ENCODE measurements at regions not wholly inside any gene's neighbourhood (a gene's known extent, or its start where the extent isn't known, plus 50 kb on each side); places are given as distances from the start of the nearest gene placed in this dataset.
"Not testable (repeated sequence)": the region's sequence is repeated elsewhere in the genome, so short reads cannot be mapped to it uniquely, and the experiment has no call there.

DNA sequence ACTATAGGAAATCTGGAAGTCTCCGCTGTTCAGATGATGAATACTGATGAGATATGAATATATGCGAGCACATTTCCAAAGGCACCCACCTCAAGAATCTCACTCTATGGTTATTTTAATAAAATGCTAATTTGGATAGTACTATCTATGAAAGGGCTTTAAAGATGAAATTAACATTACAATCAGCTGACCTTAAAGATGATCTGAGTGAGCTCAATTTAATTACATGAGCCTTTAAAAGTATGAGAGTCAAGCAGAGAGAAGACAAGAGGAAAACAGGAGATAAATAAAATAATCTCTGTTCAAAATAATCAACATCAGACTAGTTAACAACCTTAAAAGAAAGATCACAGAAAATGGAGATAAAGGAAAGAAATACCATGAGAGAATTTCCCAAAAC lies 474.1 kb upstream of the TUSC1 start:
- Histone ChIP-seq H3K4me3 (ENCODE audit: low read depth, low read length) (no peak overlapping the region), H3K4me1 (ENCODE audit: insufficient read depth) (no peaks in the 10 kb centered on the region)
- 90% methylated on average over 2 of the region's 2 CpGs for WGBS

GRCh38 chr9:26148128-26148527 lies 469.9 kb upstream of the TUSC1 start:
- WGBS: 80% methylated on average over 2 of the region's 2 CpGs
- no peak for DNase-seq (ENCODE audit: extremely low spot score)
- no peaks in the 10 kb centered on the region for H3K36me3 ChIP-seq (ENCODE audit: insufficient read depth)

More for the DNA sequence above, 474.1 kb upstream of the TUSC1 start:
- DNase-seq (ENCODE audit: extremely low spot score): no peak
- no peaks in the 10 kb centered on the region for H3K36me3 ChIP-seq (ENCODE audit: insufficient read depth)
- no peak overlapping the region for H3K27ac ChIP-seq (ENCODE audit: low read depth)

GRCh38 chr9:26145938-26146337 lies 467.7 kb upstream of the TUSC1 start:
- no peak for DNase-seq (ENCODE audit: extremely low spot score)
- 95% methylated on average over 10 of the region's 10 CpGs for WGBS

More at GRCh38 chr9:26148128-26148527, 469.9 kb upstream of the TUSC1 start:
- Histone ChIP-seq H3K27ac (ENCODE audit: low read depth) (no peak overlapping the region), H3K4me1 (ENCODE audit: insufficient read depth) (no peaks in the 10 kb centered on the region), H3K4me3 (ENCODE audit: low read depth, low read length) (no peak overlapping the region)

DNA sequence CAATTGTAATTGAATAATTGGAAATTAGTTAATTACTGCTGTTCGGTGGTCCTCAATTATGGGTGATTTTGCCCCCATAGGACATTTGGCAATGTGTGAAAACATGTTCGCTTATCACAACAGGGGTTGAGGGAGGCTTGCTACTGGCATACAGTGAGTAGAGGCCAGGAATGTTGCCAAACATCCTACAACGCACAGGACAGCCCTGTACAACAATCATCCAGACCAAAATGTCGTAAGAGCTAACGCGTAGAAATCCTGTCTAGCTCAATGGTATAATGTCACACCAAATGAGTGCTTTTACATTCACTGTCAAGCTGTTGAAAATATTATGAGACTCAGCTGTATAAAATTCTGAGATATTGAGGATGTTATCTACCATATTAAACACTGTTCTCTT lies 464.4 kb upstream of the TUSC1 start:
- Histone ChIP-seq H3K27ac (ENCODE audit: low read depth) (no peak overlapping the region), H3K4me1 (ENCODE audit: insufficient read depth) (no peaks in the 10 kb centered on the region), H3K4me3 (ENCODE audit: low read depth, low read length) (no peak overlapping the region), H3K36me3 (ENCODE audit: insufficient read depth) (no peaks in the 10 kb centered on the region)
- DNase-seq (ENCODE audit: extremely low spot score): no peak
- WGBS: 66% methylated on average over 6 of the region's 6 CpGs

More at GRCh38 chr9:26145938-26146337, 467.7 kb upstream of the TUSC1 start:
- no peaks in the 10 kb centered on the region for H3K36me3 ChIP-seq (ENCODE audit: insufficient read depth)
- H3K4me3 ChIP-seq (ENCODE audit: low read depth, low read length): no peak overlapping the region
- H3K4me1 ChIP-seq (ENCODE audit: insufficient read depth): no peaks in the 10 kb centered on the region
- no peak overlapping the region for H3K27ac ChIP-seq (ENCODE audit: low read depth)

DNA sequence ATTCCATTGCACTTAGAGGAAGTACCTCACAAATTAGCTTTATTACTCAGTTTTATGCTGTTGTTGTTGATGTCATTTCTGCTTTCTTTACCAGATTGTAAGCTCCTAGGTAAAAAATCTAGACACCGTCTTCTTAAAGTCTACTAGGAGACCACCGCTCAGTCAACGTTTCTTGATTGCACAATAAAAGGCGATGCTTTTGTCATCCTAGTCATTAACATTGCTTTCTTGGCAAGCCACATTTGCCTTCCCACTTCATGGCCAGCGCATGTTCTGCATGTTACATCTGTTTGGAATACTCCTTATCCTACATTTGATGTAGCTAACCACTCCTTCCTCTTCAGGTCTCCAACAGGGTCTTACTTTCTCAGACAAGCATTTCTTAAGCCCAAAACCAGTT lies 464.0 kb upstream of the TUSC1 start:
- H3K4me1 ChIP-seq (ENCODE audit: insufficient read depth): no peaks in the 10 kb centered on the region
- WGBS: 89% methylated on average over 5 of the region's 5 CpGs
- no peaks in the 10 kb centered on the region for H3K36me3 ChIP-seq (ENCODE audit: insufficient read depth)
- H3K4me3 ChIP-seq (ENCODE audit: low read depth, low read length): no peak overlapping the region
- DNase-seq (ENCODE audit: extremely low spot score): no peak
- H3K27ac ChIP-seq (ENCODE audit: low read depth): no peak overlapping the region

- Histone ChIP-seq H3K4me1 (ENCODE audit: insufficient read depth) (no peaks in the 10 kb centered on the region), H3K36me3 (ENCODE audit: insufficient read depth) (no peaks in the 10 kb centered on the region), H3K4me3 (ENCODE audit: low read depth, low read length) (no peak overlapping the region), H3K27ac (ENCODE audit: low read depth) (no peak overlapping the region)
- 84% methylated on average over 1 of the region's 1 CpG for WGBS
- DNase-seq (ENCODE audit: extremely low spot score): no peak
Observed at GRCh38 chr9:26133537-26133936, 455.3 kb upstream of the TUSC1 start.

DNA sequence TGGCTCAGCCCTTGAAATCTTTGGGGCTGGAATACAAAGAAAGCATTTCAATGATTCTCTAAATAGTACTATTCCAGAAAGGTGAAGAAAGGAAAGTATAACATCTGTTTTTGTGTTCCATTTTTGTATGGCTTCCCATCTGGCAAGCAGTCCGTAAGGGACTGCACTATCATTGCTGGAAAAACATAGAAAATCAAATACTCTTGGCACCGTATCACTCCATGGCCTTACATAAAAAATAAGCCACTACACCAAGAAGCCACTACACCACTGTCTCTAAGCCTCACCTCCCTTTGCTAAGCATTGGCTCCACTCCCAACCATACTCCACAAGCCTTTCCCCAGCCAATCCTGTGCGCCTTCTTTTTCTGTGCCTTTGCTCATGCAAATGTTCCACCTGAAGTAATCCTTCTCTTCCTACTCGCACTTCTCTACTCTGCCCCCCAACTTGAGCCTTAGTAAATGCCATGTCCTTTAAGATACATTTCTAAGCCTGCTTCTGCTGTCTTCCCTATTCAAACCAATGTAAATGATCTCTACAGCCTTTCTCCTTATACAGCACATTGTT lies 454.6 kb upstream of the TUSC1 start:
- Histone ChIP-seq H3K36me3 (ENCODE audit: insufficient read depth) (no peaks in the 10 kb centered on the region), H3K4me1 (ENCODE audit: insufficient read depth) (no peaks in the 10 kb centered on the region), H3K27ac (ENCODE audit: low read depth) (no peak overlapping the region), H3K4me3 (ENCODE audit: low read depth, low read length) (no peak overlapping the region)
- 78% methylated on average over 4 of the region's 4 CpGs for WGBS
- DNase-seq (ENCODE audit: extremely low spot score): no peak

GRCh38 chr9:26131886-26132285 lies 453.6 kb upstream of the TUSC1 start:
- Histone ChIP-seq H3K27ac (ENCODE audit: low read depth) (no peak overlapping the region), H3K36me3 (ENCODE audit: insufficient read depth) (no peaks in the 10 kb centered on the region), H3K4me1 (ENCODE audit: insufficient read depth) (no peaks in the 10 kb centered on the region), H3K4me3 (ENCODE audit: low read depth, low read length) (no peak overlapping the region)
- WGBS: 92% methylated on average over 1 of the region's 1 CpG
- no peak for DNase-seq (ENCODE audit: extremely low spot score)

DNA sequence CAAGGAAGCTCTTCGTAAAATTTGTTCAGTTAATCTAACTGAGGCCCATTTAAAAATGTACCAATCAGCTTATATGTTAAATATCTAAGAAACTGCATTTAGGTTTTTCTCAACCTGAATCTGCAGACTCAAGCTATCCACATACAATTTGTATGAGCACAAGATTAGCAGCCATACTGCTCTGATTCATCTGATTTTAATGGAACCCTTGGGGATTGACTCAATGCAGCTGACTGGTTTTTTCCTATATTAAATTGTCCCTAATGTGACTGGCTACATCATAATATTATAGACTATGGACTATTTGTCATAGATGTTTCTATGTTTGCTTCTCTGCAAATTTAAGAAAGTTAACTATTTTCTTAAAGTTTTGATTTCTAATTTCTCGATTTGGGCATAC lies 451.0 kb upstream of the TUSC1 start:
- H3K27ac ChIP-seq (ENCODE audit: low read depth): no peak overlapping the region
- DNase-seq (ENCODE audit: extremely low spot score): no peak
- no peaks in the 10 kb centered on the region for H3K4me1 ChIP-seq (ENCODE audit: insufficient read depth)
- WGBS: 88% methylated on average over 2 of the region's 2 CpGs
- no peaks in the 10 kb centered on the region for H3K36me3 ChIP-seq (ENCODE audit: insufficient read depth)
- H3K4me3 ChIP-seq (ENCODE audit: low read depth, low read length): no peak overlapping the region

DNA sequence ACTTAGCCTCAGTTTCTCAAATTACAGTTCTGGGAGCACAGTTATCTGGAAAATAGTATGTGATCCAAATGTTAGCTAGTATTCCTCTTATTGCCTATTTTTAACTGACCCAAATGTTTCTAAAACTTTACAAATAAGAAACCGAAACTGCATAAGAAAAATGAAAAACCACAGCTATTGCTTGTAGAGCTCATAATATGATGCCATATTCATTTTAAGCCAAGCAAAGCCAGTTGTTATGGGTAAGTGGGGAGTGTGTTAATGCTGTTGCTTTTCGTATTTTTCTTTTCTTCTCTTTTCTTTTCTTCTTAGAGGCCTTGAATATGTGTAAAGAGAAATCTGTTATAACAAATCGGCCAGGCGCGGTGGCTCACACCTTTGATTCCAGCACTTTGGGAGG lies 447.4 kb upstream of the TUSC1 start:
- no peak overlapping the region for H3K27ac ChIP-seq (ENCODE audit: low read depth)
- no peaks in the 10 kb centered on the region for H3K4me1 ChIP-seq (ENCODE audit: insufficient read depth)
- 95% methylated on average over 5 of the region's 5 CpGs for WGBS
- no peaks in the 10 kb centered on the region for H3K36me3 ChIP-seq (ENCODE audit: insufficient read depth)
- no peak for DNase-seq (ENCODE audit: extremely low spot score)
- H3K4me3 ChIP-seq (ENCODE audit: low read depth, low read length): no peak overlapping the region

- WGBS: 69% methylated on average over 2 of the region's 2 CpGs
- not testable (repeated sequence) for H3K36me3 ChIP-seq (ENCODE audit: insufficient read depth); H3K4me3 ChIP-seq (ENCODE audit: low read depth, low read length); DNase-seq (ENCODE audit: extremely low spot score); H3K27ac ChIP-seq (ENCODE audit: low read depth); H3K4me1 ChIP-seq (ENCODE audit: insufficient read depth)
Observed at GRCh38 chr9:26116085-26116484, 437.8 kb upstream of the TUSC1 start.

DNA sequence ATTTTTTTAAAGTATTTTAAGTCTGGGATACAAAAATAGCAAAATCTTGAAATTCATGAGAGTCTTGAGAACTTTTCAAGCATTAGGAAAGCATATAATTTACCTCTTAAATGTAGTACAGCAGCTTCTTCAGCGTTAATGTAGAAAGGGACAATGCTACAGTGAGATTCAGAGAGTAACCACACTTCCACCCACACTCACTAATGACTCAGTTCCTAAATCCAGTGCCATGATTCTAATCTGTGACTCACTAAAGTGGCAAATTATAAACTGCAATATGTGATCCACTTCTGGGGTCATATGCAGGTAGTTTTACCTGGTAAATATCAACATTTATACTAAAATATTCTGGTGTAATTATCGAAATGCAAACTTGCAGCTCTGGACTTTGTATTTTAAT lies 434.5 kb upstream of the TUSC1 start:
- Histone ChIP-seq H3K36me3 (ENCODE audit: insufficient read depth) (no peaks in the 10 kb centered on the region), H3K4me3 (ENCODE audit: low read depth, low read length) (no peak overlapping the region), H3K4me1 (ENCODE audit: insufficient read depth) (no peaks in the 10 kb centered on the region), H3K27ac (ENCODE audit: low read depth) (no peak overlapping the region)
- WGBS: 87% methylated on average over 2 of the region's 2 CpGs
- no peak for DNase-seq (ENCODE audit: extremely low spot score)

- DNase-seq (ENCODE audit: extremely low spot score): no peak
- 53% methylated on average over 1 of the region's 1 CpG for WGBS
- Histone ChIP-seq H3K4me1 (ENCODE audit: insufficient read depth) (no peaks in the 10 kb centered on the region), H3K27ac (ENCODE audit: low read depth) (no peak overlapping the region), H3K4me3 (ENCODE audit: low read depth, low read length) (no peak overlapping the region), H3K36me3 (ENCODE audit: insufficient read depth) (no peaks in the 10 kb centered on the region)
Observed at GRCh38 chr9:26086396-26086795, 408.2 kb upstream of the TUSC1 start.

GRCh38 chr9:26081847-26082246 lies 403.6 kb upstream of the TUSC1 start:
- DNase-seq (ENCODE audit: extremely low spot score): no peak
- no peak overlapping the region for H3K27ac ChIP-seq (ENCODE audit: low read depth)
- no peaks in the 10 kb centered on the region for H3K36me3 ChIP-seq (ENCODE audit: insufficient read depth)
- H3K4me1 ChIP-seq (ENCODE audit: insufficient read depth): no peaks in the 10 kb centered on the region
- no peak overlapping the region for H3K4me3 ChIP-seq (ENCODE audit: low read depth, low read length)
- 67% methylated on average over 5 of the region's 5 CpGs for WGBS

DNA sequence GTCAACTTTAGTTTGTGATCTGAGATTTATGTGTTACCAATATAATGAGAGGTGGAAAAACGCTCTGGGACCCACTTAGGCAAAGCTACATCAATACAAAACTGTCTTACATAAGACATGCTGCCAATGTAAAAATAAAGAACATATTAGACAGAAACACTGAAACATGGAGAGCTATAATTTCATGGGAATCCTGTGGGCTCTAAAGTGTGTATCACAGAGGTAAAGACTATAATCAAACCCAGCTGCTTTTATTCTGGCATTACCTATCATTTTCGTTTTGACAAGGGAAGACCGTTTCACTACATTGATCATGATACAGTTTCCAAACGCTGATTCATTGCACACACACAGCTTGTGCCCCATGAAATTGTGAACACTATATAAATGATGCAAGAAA lies 400.5 kb upstream of the TUSC1 start:
- Histone ChIP-seq H3K27ac (ENCODE audit: low read depth) (no peak overlapping the region), H3K4me1 (ENCODE audit: insufficient read depth) (no peaks in the 10 kb centered on the region), H3K4me3 (ENCODE audit: low read depth, low read length) (no peak overlapping the region), H3K36me3 (ENCODE audit: insufficient read depth) (no peaks in the 10 kb centered on the region)
- WGBS: 69% methylated on average over 4 of the region's 4 CpGs
- no peak for DNase-seq (ENCODE audit: extremely low spot score)
